CD4-positive, alpha-beta T cell treated with Interleukin-4 for 1 hour (primary cell): ENCODE measurements at regions not wholly inside any gene's neighbourhood (a gene's known extent, or its start where the extent isn't known, plus 50 kb on each side); places are given as distances from the start of the nearest gene placed in this dataset.
"Not testable (repeated sequence)": the region's sequence is repeated elsewhere in the genome, so short reads cannot be mapped to it uniquely, and the experiment has no call there.

Source experiments
- DNase-seq, 2 donors: peaks; one replicate each; pipeline ENCODE4 v3.0.0-alpha.2; 2020 to 2022

- no peak for DNase-seq
Measured at GRCh38 chr5:106658150-106658549, 1012.6 kb downstream of the EFNA5 start.

- no peak for DNase-seq
Measured at GRCh38 chr5:106656821-106657220, 1013.9 kb downstream of the EFNA5 start.

- no peak for DNase-seq
Measured at GRCh38 chr5:106649031-106649430, 1021.7 kb downstream of the EFNA5 start.

GRCh38 chr5:106648401-106648800, 1022.3 kb downstream of the EFNA5 start:
- no peak for DNase-seq

- DNase-seq: no peak
Measured at GRCh38 chr5:106646106-106646505, 1024.6 kb downstream of the EFNA5 start.

GRCh38 chr5:106640511-106640910, 1030.2 kb downstream of the EFNA5 start:
- no peak for DNase-seq

GRCh38 chr5:106639488-106639887, 1031.2 kb downstream of the EFNA5 start:
- DNase-seq: no peak

- DNase-seq: no peak
Measured at GRCh38 chr5:106637275-106637674, 1033.5 kb downstream of the EFNA5 start.

- DNase-seq: no peak
Measured at GRCh38 chr5:106634375-106634774, 1036.4 kb downstream of the EFNA5 start.

GRCh38 chr5:106633825-106634224, 1036.9 kb downstream of the EFNA5 start:
- DNase-seq: no peak

GRCh38 chr5:106628456-106628855, 1042.3 kb downstream of the EFNA5 start:
- not testable (repeated sequence) for DNase-seq

GRCh38 chr5:106610041-106610440, 1060.7 kb downstream of the EFNA5 start:
- no peak for DNase-seq

- no peak for DNase-seq
Measured at GRCh38 chr5:106601620-106602019, 1069.1 kb downstream of the EFNA5 start.

GRCh38 chr5:106600803-106601202, 1069.9 kb downstream of the EFNA5 start:
- no peak for DNase-seq

GRCh38 chr5:106595864-106596263, 1074.9 kb downstream of the EFNA5 start:
- DNase-seq: no peak

GRCh38 chr5:106584268-106584667, 1086.5 kb downstream of the EFNA5 start:
- no peak for DNase-seq

- DNase-seq: no peak
Measured at GRCh38 chr5:106578736-106579135, 1092.0 kb downstream of the EFNA5 start.

GRCh38 chr5:106574820-106575219, 1095.9 kb downstream of the EFNA5 start:
- DNase-seq: no peak

- DNase-seq: no peak
Measured at GRCh38 chr5:106566031-106566430, 1104.7 kb downstream of the EFNA5 start.

- no peak for DNase-seq
Measured at GRCh38 chr5:106545325-106545724, 1125.4 kb downstream of the EFNA5 start.

GRCh38 chr5:106543330-106543729, 1127.4 kb downstream of the EFNA5 start:
- DNase-seq: no peak

- DNase-seq: no peak
Measured at GRCh38 chr5:106530150-106530549, 1140.6 kb downstream of the EFNA5 start.

GRCh38 chr5:106525438-106525837, 1145.3 kb downstream of the EFNA5 start:
- DNase-seq: no peak

GRCh38 chr5:106523852-106524251, 1146.9 kb downstream of the EFNA5 start:
- no peak for DNase-seq

- no peak for DNase-seq
Measured at GRCh38 chr5:106522296-106522695, 1148.4 kb downstream of the EFNA5 start.

- DNase-seq: no peak
Measured at GRCh38 chr5:106521701-106522100, 1149.0 kb downstream of the EFNA5 start.
